GM12878 (cell line): ENCODE measurements at regions not wholly inside any gene's neighbourhood (a gene's known extent, or its start where the extent isn't known, plus 50 kb on each side); places are given as distances from the start of the nearest gene placed in this dataset.

Experiments
- ATAC-seq: fragments of 200-7000 bp; cut with Tn5 transposase; 3 replicates; pipeline ENCODE4 v1.9.1; 2020; ENCODE audit warnings: mild to moderate bottlenecking, moderate library complexity
- BruUV-seq: library from RNA; stranded (reverse); fragments of 400-500 nt; replicated peaks from 2 replicates; lab custom pipeline; 2021; lab: Mats Ljungman, UMichigan
- CTCF ChIA-PET: fragments of 300-600 bp; sonication (Branson Sonifier 250); formaldehyde crosslinking; extraction: SDS; loops from one replicate; lab custom pipeline; 2021; ENCODE audit warnings: inconsistent platforms; lab: Yijun Ruan, JAX
- POLR2A ChIA-PET: fragments of 350-600 bp; formaldehyde crosslinking; extraction: SDS; loops from one replicate; lab custom pipeline; 2021; ENCODE audit warnings: inconsistent platforms; lab: Charles Lee
- RAD21 ChIA-PET: fragments of 300-600 bp; sonication (Branson Sonifier 250); formaldehyde crosslinking; loops from one replicate; lab custom pipeline; 2023; ENCODE audit warnings: antibody characterized with exemption; ENCODE audit not compliant: unreplicated experiment; lab: Charles Lee
- SMC1A ChIA-PET: fragments of 300-600 bp; sonication (Branson Sonifier 250); formaldehyde crosslinking; loops from one replicate; lab custom pipeline; 2023; ENCODE audit not compliant: unreplicated experiment, uncharacterized antibody; lab: Charles Lee
- DNase-seq: peaks from one replicate; pipeline ENCODE4 v3.0.0-alpha.2; 2011; ENCODE audit warnings: low read depth, low spot score
- FAIRE-seq: peaks from 3 replicates; lab custom pipeline; 2011; peaks lifted over from hg19 to GRCh38; lab: Jason Lieb, UNC
- H2AFZ ChIP-seq: 2 replicates; pipeline ENCODE4 v1.6.0; 2011; ENCODE audit warnings: low read depth, low read length, control low read depth; ENCODE audit not compliant: control insufficient read depth
- H3K27ac ChIP-seq: 2 replicates; pipeline ENCODE4 v1.5.1; 2011; ENCODE audit warnings: control low read depth; ENCODE audit not compliant: control insufficient read depth, insufficient read depth
- H3K27me3 ChIP-seq, 2 experiments: replicated peaks in 1 of 2; 2 replicates each; pipeline versions ENCODE4 v1.6.0 to v1.6.1; 2011; ENCODE audit warnings: low read length in 1 of 2; ENCODE audit not compliant: control insufficient read depth in 2 of 2, insufficient read depth in 2 of 2
- H3K36me3 ChIP-seq, 2 experiments: 2 replicates each; pipeline ENCODE4 v1.5.1; 2011; ENCODE audit warnings: low read length in 1 of 2; ENCODE audit not compliant: control insufficient read depth in 2 of 2, insufficient read depth in 2 of 2
- H3K4me1 ChIP-seq: 2 replicates; pipeline ENCODE4 v1.6.1; 2011; ENCODE audit warnings: mild to moderate bottlenecking, low read length, moderate library complexity, mixed read lengths; ENCODE audit not compliant: control insufficient read depth, insufficient read depth
- H3K4me2 ChIP-seq: 2 replicates; pipeline ENCODE4 v1.6.0; 2011; ENCODE audit warnings: control low read depth; ENCODE audit not compliant: control insufficient read depth, insufficient read depth
- H3K4me3 ChIP-seq: fragments of 200-600 bp; sonication (generic); 2 replicates; pipeline ENCODE4 v1.5.1; 2016
- H3K79me2 ChIP-seq: 2 replicates; pipeline ENCODE4 v1.6.0; 2011; ENCODE audit warnings: low read length; ENCODE audit not compliant: control insufficient read depth, insufficient read depth
- H3K9ac ChIP-seq: 2 replicates; pipeline ENCODE4 v1.8.0; 2011; ENCODE audit warnings: low read length, control low read depth, mixed read lengths; ENCODE audit not compliant: control insufficient read depth, insufficient read depth
- H3K9me3 ChIP-seq: replicated peaks from 3 replicates; pipeline ENCODE4 v1.5.1; 2011; ENCODE audit warnings: mild to moderate bottlenecking, low read length; ENCODE audit not compliant: control insufficient read depth, insufficient read depth
- H4K20me1 ChIP-seq: 2 replicates; pipeline ENCODE4 v1.6.0; 2011; ENCODE audit not compliant: control insufficient read depth, insufficient read depth
- ATF2 ChIP-seq: IDR thresholded peaks from 2 replicates; pipeline ENCODE4 v1.6.1; 2012; ENCODE audit warnings: low read length, inconsistent platforms
- BHLHE40 ChIP-seq, 2 experiments: fragments of 450-650 bp in 1 of 2; IDR thresholded peaks; 2 replicates each; pipeline ENCODE4 v1.6.1; 2011 to 2017; ENCODE audit warnings: low read depth in 2 of 2, borderline replicate concordance in 1 of 2, improper control_type of control experiment in 1 of 2, low read length in 1 of 2, mild to moderate bottlenecking in 1 of 2
- CBX3 ChIP-seq: fragments of 200-600 bp; sonication (generic); IDR thresholded peaks from 2 replicates; pipeline ENCODE4 v1.6.1; 2016; ENCODE audit warnings: low read depth, borderline replicate concordance
- CREB1 ChIP-seq: IDR thresholded peaks from 2 replicates; pipeline ENCODE4 v1.6.1; 2012; ENCODE audit warnings: low read depth, mild to moderate bottlenecking, inconsistent platforms
- E2F8 ChIP-seq: fragments of 450-650 bp; IDR thresholded peaks from 2 replicates; pipeline ENCODE4 v1.6.1; 2018; ENCODE audit warnings: mild to moderate bottlenecking, low read depth, moderate library complexity; ENCODE audit not compliant: partially characterized antibody
- FOXM1 ChIP-seq: IDR thresholded peaks from 2 replicates; pipeline ENCODE4 v1.6.1; 2012; ENCODE audit warnings: low read depth, mild to moderate bottlenecking, inconsistent platforms, low read length, moderate library complexity
- IKZF1 ChIP-seq: fragments of 450-650 bp; conservative IDR thresholded peaks from 2 replicates; pipeline ENCODE4 v1.6.1; 2017; ENCODE audit warnings: antibody characterized with exemption, mild to moderate bottlenecking
- MTA2 ChIP-seq: fragments of 450-650 bp; IDR thresholded peaks from 2 replicates; pipeline ENCODE4 v1.6.1; 2016; ENCODE audit warnings: low read depth, mild to moderate bottlenecking, moderate library complexity
- NR2C2 ChIP-seq: IDR thresholded peaks from 2 replicates; pipeline ENCODE4 v1.6.1; 2011; ENCODE audit warnings: borderline replicate concordance, low read depth; ENCODE audit not compliant: control insufficient read depth, insufficient read length
- PAX8 ChIP-seq: fragments of 450-650 bp; IDR thresholded peaks from 2 replicates; pipeline ENCODE4 v1.6.1; 2017; ENCODE audit warnings: mild to moderate bottlenecking, moderate library complexity
- POLR2AphosphoS5 ChIP-seq: IDR thresholded peaks from 2 replicates; pipeline ENCODE4 v1.6.1; 2011; ENCODE audit warnings: mild to moderate bottlenecking, low read length, inconsistent platforms
- RFX5 ChIP-seq: IDR thresholded peaks from 2 replicates; pipeline ENCODE4 v1.6.1; 2011; ENCODE audit warnings: low read depth, low read length, improper control_type of control experiment
- SREBF2 ChIP-seq: IDR thresholded peaks from 2 replicates; pipeline ENCODE4 v1.6.1; 2012; ENCODE audit warnings: mild to moderate bottlenecking, low read length
- STAT1 ChIP-seq: fragments of 450-650 bp; conservative IDR thresholded peaks from 2 replicates; pipeline ENCODE4 v1.6.1; 2014; ENCODE audit warnings: antibody characterized with exemption, mild to moderate bottlenecking
- STAT3 ChIP-seq: IDR thresholded peaks from 2 replicates; pipeline ENCODE4 v1.6.1; 2011; ENCODE audit warnings: low read depth, low read length, improper control_type of control experiment
- SUPT20H ChIP-seq: IDR thresholded peaks from 2 replicates; pipeline ENCODE4 v1.6.1; 2011; ENCODE audit warnings: low read depth, mild to moderate bottlenecking, low read length, moderate library complexity, borderline replicate concordance; ENCODE audit not compliant: control insufficient read depth
- TARDBP ChIP-seq: IDR thresholded peaks from 2 replicates; pipeline ENCODE4 v1.6.1; 2016; ENCODE audit warnings: borderline replicate concordance
- TCF12 ChIP-seq: IDR thresholded peaks from 2 replicates; pipeline ENCODE4 v1.6.1; 2011; ENCODE audit warnings: low read depth, mild to moderate bottlenecking, low read length
- WGBS: methylation state at CpG from one replicate; pipeline ENCODE4 v1.1.6; 2016; ENCODE audit warnings: low lambda C conversion rate; ENCODE audit not compliant: insufficient replicate concordance, insufficient coverage; ENCODE audit errors: missing lambda C conversion rate; 5-methylcytosine and 5-hydroxymethylcytosine counted together
- in situ Hi-C: fragments of 300-500 bp; cut with MboI; formaldehyde crosslinking; loops from 9 replicates; pipeline ENCODE4 v1.14.3; 2018; ENCODE audit warnings: mixed read lengths
- intact Hi-C: fragments of 100-400 bp; cut with micrococcal nuclease; formaldehyde crosslinking; loops from one replicate; pipeline ENCODE4 v1.14.2; 2022; ENCODE audit not compliant: unreplicated experiment

- H4K20me1 ChIP-seq = no peaks in the 10 kb centered on the region
- H3K79me2 ChIP-seq = no peaks in the 10 kb centered on the region
- no peaks in the 10 kb centered on the region; a peak in 1 of 4 replicates for H3K27me3 ChIP-seq
- intact Hi-C loops (no loop called here), in situ Hi-C loops (no loop called here)
- CTCF ChIA-PET = no interaction called here
- H3K4me2 ChIP-seq = no peak overlapping the region
- RAD21 ChIA-PET = no interaction called here
- ATAC-seq (no peak), DNase-seq (no peak), FAIRE-seq (no peak)
- TF ChIP-seq IKZF1 = no peak
- no peak for TF ChIP-seq FOXM1
- no peak for TF ChIP-seq TCF12
- no peak for TF ChIP-seq POLR2AphosphoS5
- TF ChIP-seq STAT3 = no peak
- no peak for TF ChIP-seq BHLHE40 (IDR thresholded peaks at IDR 0.05; ENCODE audit: borderline replicate concordance in 1 of 2, low read depth in 2 of 2, low read length in 1 of 2)
- TF ChIP-seq NR2C2 = no peak
- TF ChIP-seq SUPT20H = no peak
- no peak for TF ChIP-seq PAX8
- TF ChIP-seq RFX5 = no peak
- TF ChIP-seq ATF2 = no peak
- no peak for TF ChIP-seq TARDBP
- no peak for TF ChIP-seq SREBF2
- no peak for TF ChIP-seq CBX3
- TF ChIP-seq CREB1 = no peak
- no peak for TF ChIP-seq MTA2
- TF ChIP-seq STAT1 = no peak
- no peak for TF ChIP-seq E2F8
- no peaks in the 10 kb centered on the region for H3K9me3 ChIP-seq
- no peak overlapping the region for H3K9ac ChIP-seq
- POLR2A ChIA-PET = interaction anchor here (0.7 kb wide), 1 partner anchor 700 kb away, joined by 4 read pairs; no protein-coding TSS in a partner anchor
- H3K4me1 ChIP-seq = no peaks in the 10 kb centered on the region
- WGBS = 19% methylated on average over 6 of the region's 6 CpGs
- H3K27ac ChIP-seq = no peak overlapping the region
- no TSS peak for BruUV-seq
- no peak overlapping the region for H3K4me3 ChIP-seq
- no peak overlapping the region for H2AFZ ChIP-seq
- no peaks in the 10 kb centered on the region for H3K36me3 ChIP-seq
- SMC1A ChIA-PET = no interaction called here
Observed at GRCh38 chr2:173544641-173545363, 190.1 kb downstream of the CDCA7 start.
